HG02970 (cell line): ENCODE measurements at regions not wholly inside any gene's neighbourhood (a gene's known extent, or its start where the extent isn't known, plus 50 kb on each side); places are given as distances from the start of the nearest gene placed in this dataset.
"Not testable (repeated sequence)": the region's sequence is repeated elsewhere in the genome, so short reads cannot be mapped to it uniquely, and the experiment has no call there.

ENCODE experiments used
- ATAC-seq: cut with Tn5 transposase; IDR thresholded peaks from one replicate; pipeline ENCODE4 v1.9.1; 2021; ENCODE audit warnings: mild to moderate bottlenecking, moderate library complexity, moderate number of reproducible peaks; ENCODE audit not compliant: unreplicated experiment, low FRiP score

- ATAC-seq, result no peak
Measured at GRCh38 chr16:51986717-51987116, 560.2 kb downstream of the TOX3 start.

DNA sequence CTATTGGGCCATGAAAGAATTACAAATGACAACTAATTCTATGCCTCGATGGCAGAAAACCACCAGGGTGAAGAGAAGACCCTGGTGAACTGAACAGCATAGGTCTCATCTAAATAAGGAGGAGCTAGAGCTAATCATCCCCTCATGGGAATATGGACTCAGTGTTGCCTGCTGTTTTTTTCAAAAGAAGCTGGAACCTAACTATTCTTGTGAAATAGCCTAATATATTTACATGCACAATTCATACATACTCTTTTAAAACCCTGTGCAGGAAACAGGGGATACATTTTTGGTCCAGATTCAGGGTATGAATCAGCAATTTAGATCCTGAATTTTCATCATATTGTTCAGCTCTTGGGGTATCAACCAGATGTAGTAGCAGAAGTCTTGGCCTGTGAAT lies 560.6 kb downstream of the TOX3 start:
- no peak for ATAC-seq

DNA sequence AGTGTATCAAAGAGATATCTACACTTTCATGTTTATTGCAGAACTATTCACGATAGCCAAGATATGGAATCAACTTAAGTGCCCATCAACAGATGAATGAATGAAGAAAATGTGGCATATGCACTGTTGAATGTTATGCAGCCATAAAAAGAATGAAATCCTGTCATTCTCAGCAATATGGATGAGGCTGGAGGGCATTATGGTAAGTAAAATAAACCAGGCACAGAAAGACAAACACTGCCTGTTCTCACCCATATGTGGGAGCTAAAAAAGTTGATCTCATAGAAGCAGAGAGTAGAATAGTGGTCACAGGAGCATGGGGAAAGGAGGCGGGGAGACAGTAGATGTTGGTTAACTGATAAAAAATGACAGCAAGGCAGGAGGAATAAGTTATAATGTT lies 561.8 kb downstream of the TOX3 start:
- ATAC-seq, result no peak

DNA sequence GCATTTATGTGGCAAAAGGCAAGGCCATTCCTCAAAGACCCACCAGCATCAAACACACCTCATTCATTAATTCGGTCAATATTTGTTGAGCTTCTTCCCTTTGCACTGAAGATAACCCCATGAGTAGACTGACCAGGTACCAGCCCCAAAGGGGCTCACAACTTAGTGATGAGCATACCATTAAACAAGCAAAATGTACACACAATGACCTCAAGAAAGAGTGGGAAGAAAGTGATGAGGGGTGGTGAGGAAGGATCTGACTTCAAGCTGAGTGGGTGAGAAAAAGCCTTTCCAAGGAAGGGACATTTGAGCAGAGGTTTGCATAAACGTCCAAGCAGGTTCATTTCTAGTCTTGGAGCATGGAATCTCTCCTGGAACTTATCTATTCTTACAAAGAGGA lies 562.5 kb downstream of the TOX3 start:
- no peak for ATAC-seq

- no peak for ATAC-seq
Measured at GRCh38 chr16:51982715-51983680, 563.9 kb downstream of the TOX3 start.

DNA sequence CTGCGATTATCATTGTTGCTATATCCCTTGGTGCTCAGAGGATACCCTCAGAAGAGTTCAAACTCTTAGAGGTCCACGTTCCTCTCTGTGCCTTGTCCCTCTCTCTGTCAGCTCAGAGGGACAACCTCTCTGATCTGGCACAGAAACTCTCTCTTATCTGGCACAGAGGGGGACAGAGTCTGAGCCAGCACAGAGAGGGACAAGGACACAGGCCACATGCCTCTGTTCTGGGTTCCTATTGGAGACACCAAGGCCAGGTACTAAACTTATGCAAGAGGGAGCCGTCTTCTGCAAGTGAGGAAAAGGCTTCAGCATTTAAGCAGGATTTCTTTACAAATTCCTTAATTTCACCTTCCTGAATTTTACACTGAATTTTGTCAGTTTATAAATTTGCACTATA lies 565.2 kb downstream of the TOX3 start:
- ATAC-seq, result no peak

DNA sequence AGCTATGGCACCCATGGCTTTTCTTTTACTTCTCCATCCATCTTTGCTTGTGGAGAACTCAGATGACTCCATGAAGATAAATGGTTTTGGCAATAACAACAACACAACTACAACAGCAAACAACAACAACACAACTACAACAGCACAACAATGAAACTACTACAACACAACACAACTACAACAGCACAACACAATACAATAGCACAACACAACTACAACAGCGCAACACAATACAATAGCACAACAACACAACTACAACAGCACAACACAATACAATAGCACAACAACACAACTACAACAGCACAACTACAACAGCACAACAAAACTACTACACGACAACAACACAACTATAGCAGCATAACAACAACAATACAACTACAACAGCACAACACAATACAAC lies 569.4 kb downstream of the TOX3 start:
- ATAC-seq, result not testable (repeated sequence)

GRCh38 chr16:51971184-51971583 lies 575.8 kb downstream of the TOX3 start:
- no peak for ATAC-seq

DNA sequence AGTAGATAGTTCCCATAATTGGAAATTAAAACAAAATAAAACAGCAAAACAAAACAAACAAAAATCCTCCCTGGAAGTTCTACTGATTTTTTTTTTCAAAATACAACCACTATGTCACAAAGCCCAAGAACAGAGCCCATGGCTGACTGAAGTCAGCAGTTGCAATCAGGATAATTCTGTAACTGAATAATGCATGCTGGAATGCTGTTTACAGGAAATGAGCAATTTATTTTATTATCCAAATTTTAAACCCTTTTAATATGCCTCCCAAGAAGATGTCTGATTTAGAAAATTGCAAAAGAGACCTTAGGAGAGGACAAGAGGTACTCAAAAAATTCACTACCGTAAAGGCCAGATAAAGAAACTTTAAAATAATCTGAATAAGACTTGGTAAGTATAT lies 578.2 kb downstream of the TOX3 start:
- no peak for ATAC-seq

GRCh38 chr16:51967646-51968045 lies 579.3 kb downstream of the TOX3 start:
- no peak for ATAC-seq

DNA sequence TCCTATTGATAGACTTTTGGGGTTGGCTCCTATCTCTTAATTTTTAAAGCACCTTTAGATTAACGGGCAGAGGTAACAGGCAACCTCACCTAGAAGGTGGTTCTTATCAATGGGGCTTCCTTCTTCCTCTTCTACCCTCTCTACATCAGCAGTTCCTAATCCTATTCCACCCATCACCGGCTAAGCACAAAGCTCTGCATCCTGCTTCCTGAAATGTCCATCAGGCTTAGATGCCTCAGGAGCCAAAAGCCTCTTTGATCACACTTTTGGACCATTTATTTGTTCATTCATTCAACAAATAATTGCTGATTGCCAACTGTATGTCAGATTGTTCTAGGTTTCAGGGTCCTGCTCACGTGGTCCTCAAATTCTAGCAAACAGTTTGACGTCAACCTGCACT lies 586.0 kb downstream of the TOX3 start:
- no peak for ATAC-seq

DNA sequence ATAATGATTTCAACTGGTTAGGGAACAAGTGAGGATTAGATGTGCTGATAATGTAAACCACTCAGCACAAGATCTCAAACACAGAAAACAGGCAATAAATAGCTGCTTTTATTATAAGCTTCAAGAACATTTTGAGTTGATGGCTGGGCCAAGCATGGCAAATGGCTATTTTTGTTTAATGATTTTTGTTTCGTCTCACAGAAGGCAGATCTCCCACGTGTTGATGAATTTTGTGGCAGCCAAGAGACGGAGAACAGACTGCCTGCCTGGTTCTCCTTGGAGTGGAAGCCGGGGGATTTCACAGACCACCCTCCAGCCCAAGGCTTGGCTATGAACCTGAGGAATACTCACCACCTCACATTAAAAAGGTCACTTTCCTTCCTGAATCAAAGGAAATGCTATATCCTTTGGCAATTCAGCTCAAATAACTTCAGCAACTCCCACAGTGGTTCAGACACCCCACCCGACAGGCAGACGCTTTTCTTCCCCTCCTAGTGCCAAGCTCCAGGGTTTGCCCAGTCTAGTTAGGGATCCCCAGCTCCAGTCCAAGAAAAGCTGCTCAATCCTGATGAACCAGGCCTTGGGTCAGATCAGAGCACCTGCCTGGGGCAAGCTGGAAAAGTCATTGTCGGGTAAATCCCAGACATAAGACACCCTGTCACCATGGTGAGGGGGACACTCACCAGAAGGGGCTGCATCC lies 593.5 kb downstream of the TOX3 start:
- ATAC-seq, result no peak

DNA sequence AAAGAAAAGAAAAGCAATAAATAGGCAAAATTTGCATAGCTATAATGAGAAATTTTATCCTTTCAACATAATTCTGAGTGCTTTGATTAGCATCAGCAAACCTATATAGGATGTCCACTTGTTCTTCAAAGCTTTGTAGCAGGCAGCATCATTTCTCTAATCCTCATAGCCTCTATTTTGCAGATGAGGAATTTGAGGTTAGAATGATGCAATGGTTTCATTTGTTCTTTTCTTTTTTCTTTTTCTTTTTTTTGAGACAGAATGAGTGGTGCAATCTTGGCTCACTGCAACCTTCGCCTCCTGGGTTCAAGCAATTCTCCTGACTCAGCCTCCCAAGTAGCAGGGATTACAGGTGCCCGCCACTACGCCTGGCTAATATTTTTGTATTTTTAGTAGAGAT lies 594.4 kb downstream of the TOX3 start:
- no peak for ATAC-seq

GRCh38 chr16:51951668-51952298 lies 595.2 kb downstream of the TOX3 start:
- no peak for ATAC-seq

- no peak for ATAC-seq
Measured at GRCh38 chr16:51950118-51950780, 596.7 kb downstream of the TOX3 start.

DNA sequence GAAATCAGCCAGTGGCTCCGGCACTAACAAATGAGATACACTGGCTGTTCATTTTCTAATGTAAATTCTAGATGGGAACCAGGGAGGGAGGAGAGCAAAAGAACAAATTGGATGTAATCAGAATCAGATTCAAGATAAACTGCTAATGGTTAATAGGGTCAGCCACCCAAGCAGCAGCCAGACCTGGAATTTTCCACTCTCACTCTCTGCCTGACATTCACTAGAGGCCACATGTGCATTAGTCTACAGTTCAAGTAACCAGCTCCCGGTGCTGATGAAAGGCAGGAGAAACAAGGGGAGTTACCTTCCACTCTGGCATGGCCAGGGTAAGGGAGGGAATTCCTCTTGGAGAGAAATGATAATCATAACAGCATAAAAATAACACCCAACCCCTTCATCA lies 597.7 kb downstream of the TOX3 start:
- no peak for ATAC-seq

GRCh38 chr16:51941412-51941811 lies 605.5 kb downstream of the TOX3 start:
- ATAC-seq, result no peak

DNA sequence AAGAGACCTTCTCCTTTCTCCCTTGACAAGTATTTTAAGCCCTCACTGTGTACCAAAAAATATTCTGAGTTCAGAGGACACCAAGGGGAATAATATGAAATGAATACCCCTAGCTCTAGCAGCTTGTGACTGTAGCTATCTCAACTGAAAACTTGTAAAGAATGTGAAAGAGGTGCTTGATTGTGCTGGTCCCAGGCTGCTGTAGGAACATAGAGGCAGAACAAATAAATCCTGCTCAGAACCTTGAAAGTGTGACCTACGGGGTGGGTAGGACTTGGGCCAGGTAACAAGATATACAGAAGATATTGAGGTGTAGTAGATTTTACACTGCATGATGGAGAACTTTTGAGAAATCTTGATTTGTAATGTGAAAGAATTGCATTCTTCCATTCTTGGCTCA lies 606.8 kb downstream of the TOX3 start:
- ATAC-seq, result no peak

DNA sequence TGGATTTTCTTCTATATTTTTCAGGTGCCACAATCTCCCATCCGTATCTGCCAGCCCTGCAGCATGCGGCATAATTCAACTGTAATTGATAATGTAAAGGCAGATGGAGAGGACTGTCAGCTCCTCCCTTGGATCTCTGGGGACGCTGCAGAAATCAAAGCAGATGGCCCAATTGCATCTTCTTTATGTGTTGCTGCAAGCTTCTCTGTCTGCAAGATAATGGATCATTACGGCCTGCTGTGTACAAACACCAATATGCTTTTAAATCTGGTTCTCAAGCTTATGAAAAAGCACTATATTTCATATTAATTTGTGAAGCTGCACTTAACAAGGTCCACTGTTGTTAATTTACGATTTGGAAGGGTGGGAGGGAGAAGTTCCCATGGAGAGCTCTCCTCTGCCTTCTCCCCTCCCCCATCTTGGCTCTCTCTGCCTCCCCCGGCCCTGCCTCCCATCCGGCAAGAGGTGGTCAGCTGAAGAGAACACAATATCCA lies 607.5 kb downstream of the TOX3 start:
- no peak for ATAC-seq

GRCh38 chr16:51938861-51939260 lies 608.1 kb downstream of the TOX3 start:
- no peak for ATAC-seq

GRCh38 chr16:51937771-51938170 lies 609.2 kb downstream of the TOX3 start:
- ATAC-seq, result no peak
